NCI-H345 (cell line): ENCODE measurements at regions not wholly inside any gene's neighbourhood (a gene's known extent, or its start where the extent isn't known, plus 50 kb on each side); places are given as distances from the start of the nearest gene placed in this dataset.
"Not testable (repeated sequence)": the region's sequence is repeated elsewhere in the genome, so short reads cannot be mapped to it uniquely, and the experiment has no call there.

Experiments
- DNase-seq: peaks from one replicate; lab custom pipeline; 2025; lab: John Stamatoyannopoulos, UW

- no peak for DNase-seq
Measured at GRCh38 chr5:3341446-3342240, 254.0 kb upstream of the IRX1 start.

GRCh38 chr5:3340471-3340870 is 255.2 kb upstream of the IRX1 start:
- DNase-seq, result no peak

- no peak for DNase-seq
Measured at GRCh38 chr5:3339798-3340115, 255.9 kb upstream of the IRX1 start.

- no peak for DNase-seq
Measured at GRCh38 chr5:3339092-3339797, 256.4 kb upstream of the IRX1 start.

GRCh38 chr5:3337812-3338541 is 257.7 kb upstream of the IRX1 start:
- DNase-seq, result no peak

- no peak for DNase-seq
Measured at GRCh38 chr5:3336666-3337065, 259.0 kb upstream of the IRX1 start.

- no peak for DNase-seq
Measured at GRCh38 chr5:3335301-3335700, 260.3 kb upstream of the IRX1 start.

GRCh38 chr5:3333836-3334235 is 261.8 kb upstream of the IRX1 start:
- no peak for DNase-seq

GRCh38 chr5:3333105-3333504 is 262.5 kb upstream of the IRX1 start:
- no peak for DNase-seq

GRCh38 chr5:3331819-3332218 is 263.8 kb upstream of the IRX1 start:
- no peak for DNase-seq

GRCh38 chr5:3330442-3330841 is 265.2 kb upstream of the IRX1 start:
- DNase-seq, result no peak

GRCh38 chr5:3329427-3329826 is 266.2 kb upstream of the IRX1 start:
- no peak for DNase-seq

- no peak for DNase-seq
Measured at GRCh38 chr5:3326841-3327232, 268.8 kb upstream of the IRX1 start.

- no peak for DNase-seq
Measured at GRCh38 chr5:3325972-3326840, 269.4 kb upstream of the IRX1 start.

GRCh38 chr5:3325201-3325971 is 270.2 kb upstream of the IRX1 start:
- DNase-seq, result peak; percentile 70

GRCh38 chr5:3324421-3325101 is 271.1 kb upstream of the IRX1 start:
- no peak for DNase-seq

- DNase-seq, result not testable (repeated sequence)
Measured at GRCh38 chr5:3323966-3324365, 271.7 kb upstream of the IRX1 start.

GRCh38 chr5:3323144-3323543 is 272.5 kb upstream of the IRX1 start:
- no peak for DNase-seq

- DNase-seq, result no peak
Measured at GRCh38 chr5:3322642-3323041, 273.0 kb upstream of the IRX1 start.

- DNase-seq, result no peak
Measured at GRCh38 chr5:3321923-3322322, 273.7 kb upstream of the IRX1 start.
